GM12874 (cell line): ENCODE measurements at regions not wholly inside any gene's neighbourhood (a gene's known extent, or its start where the extent isn't known, plus 50 kb on each side); places are given as distances from the start of the nearest gene placed in this dataset.

Experiments
- CTCF ChIP-seq: IDR thresholded peaks from 2 replicates; pipeline ENCODE4 v1.5.1; 2011; ENCODE audit warnings: low read depth, mild to moderate bottlenecking, control low read depth, low read length, moderate library complexity; ENCODE audit not compliant: insufficient read depth

GRCh38 chr5:101611039-101611438 lies 685.0 kb downstream of the SLCO4C1 start:
- TF ChIP-seq CTCF: no peak

GRCh38 chr5:101608322-101608721 lies 687.8 kb downstream of the SLCO4C1 start:
- TF ChIP-seq CTCF: no peak

GRCh38 chr5:101605700-101606099 lies 690.4 kb downstream of the SLCO4C1 start:
- no peak for TF ChIP-seq CTCF

GRCh38 chr5:101600614-101601013 lies 695.5 kb downstream of the SLCO4C1 start:
- no peak for TF ChIP-seq CTCF

GRCh38 chr5:101590384-101590783 lies 687.3 kb upstream of the ST8SIA4 start:
- peak; percentile 28; the same call in 1 of the 2 replicates for TF ChIP-seq CTCF

GRCh38 chr5:101585366-101585765 lies 682.3 kb upstream of the ST8SIA4 start:
- TF ChIP-seq CTCF: no peak

- TF ChIP-seq CTCF: no peak
These were observed 677.5 kb upstream of the ST8SIA4 start for GRCh38 chr5:101580591-101580990.

- TF ChIP-seq CTCF: no peak
These were observed 670.9 kb upstream of the ST8SIA4 start for GRCh38 chr5:101574017-101574416.
